VCaP (cell line): ENCODE measurements at regions not wholly inside any gene's neighbourhood (a gene's known extent, or its start where the extent isn't known, plus 50 kb on each side); places are given as distances from the start of the nearest gene placed in this dataset.
"Not testable (repeated sequence)": the region's sequence is repeated elsewhere in the genome, so short reads cannot be mapped to it uniquely, and the experiment has no call there.

Experiments used
- H3K27ac ChIP-seq: fragments of 450-650 bp; 2 replicates; pipeline ENCODE4 v1.5.1; 2017
- CTCF ChIP-seq: fragments of 450-650 bp; conservative IDR thresholded peaks from 2 replicates; pipeline ENCODE4 v1.5.1; 2017; ENCODE audit warnings: mild to moderate bottlenecking, moderate library complexity

- no peak overlapping the region for H3K27ac ChIP-seq
- no peak for TF ChIP-seq CTCF
These were observed 474.9 kb downstream of the EIPR1 start for GRCh38 chr2:2902547-2903281.

- TF ChIP-seq CTCF = no peak
- no peak overlapping the region for H3K27ac ChIP-seq
These were observed 476.0 kb downstream of the EIPR1 start for GRCh38 chr2:2901384-2902345.

GRCh38 chr2:2899826-2900225 lies 477.8 kb downstream of the EIPR1 start:
- no peak for TF ChIP-seq CTCF
- H3K27ac ChIP-seq = no peak overlapping the region

- no peak for TF ChIP-seq CTCF
- H3K27ac ChIP-seq = no peak overlapping the region
These were observed 478.9 kb downstream of the EIPR1 start for GRCh38 chr2:2898744-2899143.

- no peak for TF ChIP-seq CTCF
- H3K27ac ChIP-seq = no peak overlapping the region
These were observed 481.0 kb downstream of the EIPR1 start for GRCh38 chr2:2896643-2897042.

GRCh38 chr2:2896011-2896410 lies 481.6 kb downstream of the EIPR1 start:
- H3K27ac ChIP-seq = no peak overlapping the region
- no peak for TF ChIP-seq CTCF

GRCh38 chr2:2894011-2894410 lies 483.6 kb downstream of the EIPR1 start:
- not testable (repeated sequence) for H3K27ac ChIP-seq

GRCh38 chr2:2892892-2893291 lies 484.7 kb downstream of the EIPR1 start:
- H3K27ac ChIP-seq = no peak overlapping the region
- TF ChIP-seq CTCF = no peak
